ENCODE measurements at regions not wholly inside any gene's neighbourhood (a gene's known extent, or its start where the extent isn't known, plus 50 kb on each side); places are given as distances from the start of the nearest gene placed in this dataset.

GRCh38 chr4:175929441-175929840, 117.4 kb upstream of the GPM6A start:
- Histone ChIP-seq H3K9me3 (no peaks in the 10 kb centered on the region), H3F3A (replicated peaks; ENCODE audit: insufficient read depth) (no peaks in the 10 kb centered on the region), H3K4me3 (ENCODE audit: low read depth in 2 of 2, low read length in 1 of 2) (no peak overlapping the region), H3K9ac (no peak overlapping the region), H4K20me1 (ENCODE audit: insufficient read depth) (no peaks in the 10 kb centered on the region), H3K27me3 (ENCODE audit: insufficient read depth) (no peaks in the 10 kb centered on the region), H3K9me2 (no peaks in the 10 kb centered on the region; the same call in 1 of the 2 replicates), H2AFZ (ENCODE audit: low read depth) (no peak overlapping the region), H3K36me3 (replicated peaks in 1 of 2; ENCODE audit: control insufficient read depth in 1 of 2, insufficient read depth in 2 of 2, low read length in 1 of 2) (no peaks in the 10 kb centered on the region), H3K79me2 (ENCODE audit: insufficient read depth) (no peaks in the 10 kb centered on the region), H3K27ac (ENCODE audit: low read depth in 2 of 2, low read length in 1 of 2) (no peak overlapping the region), H3K4me2 (no peak overlapping the region), H3K4me1 (ENCODE audit: control insufficient read depth in 1 of 2, insufficient read depth in 2 of 2, low read depth in 1 of 2, low read length in 1 of 2) (no peaks in the 10 kb centered on the region)
- ChIA-PET POLR2A (no interaction called here), CTCF (no interaction called here)
- TF ChIP-seq ELF1 (IDR thresholded peaks at IDR 0.05): no peak
- TF ChIP-seq TAF1 (IDR thresholded peaks at IDR 0.05; ENCODE audit: borderline replicate concordance, low read depth, low read length): no peak
- no peak for TF ChIP-seq MEF2A (IDR thresholded peaks at IDR 0.05; ENCODE audit: borderline replicate concordance, low read depth)
- no peak for TF ChIP-seq USF1 (IDR thresholded peaks at IDR 0.05; ENCODE audit: borderline replicate concordance, low read depth)
- TF ChIP-seq SIN3A (IDR thresholded peaks at IDR 0.05; ENCODE audit: borderline replicate concordance, low read depth, low read length): no peak
- TF ChIP-seq FOXM1 (IDR thresholded peaks at IDR 0.05; ENCODE audit: low read depth): no peak
- TF ChIP-seq NFIC (IDR thresholded peaks at IDR 0.05; ENCODE audit: borderline replicate concordance): no peak
- no peak for TF ChIP-seq RAD21 (IDR thresholded peaks at IDR 0.05; ENCODE audit: low read length)
- TF ChIP-seq CTCF (IDR thresholded peaks at IDR 0.05): no peak
- TF ChIP-seq RFX5 (IDR thresholded peaks at IDR 0.05; ENCODE audit: low read length): no peak
- TF ChIP-seq JUND (IDR thresholded peaks at IDR 0.05): no peak
- no peak for TF ChIP-seq MAX (IDR thresholded peaks at IDR 0.05; ENCODE audit: low read depth)
- TF ChIP-seq GATA2 (CRISPR knock-in tag; IDR thresholded peaks at IDR 0.05): no peak
- TF ChIP-seq NRF1 (IDR thresholded peaks at IDR 0.05; ENCODE audit: low read depth, low read length): no peak
- no peak for TF ChIP-seq EP300 (IDR thresholded peaks at IDR 0.05; ENCODE audit: borderline replicate concordance in 1 of 2, low read depth in 1 of 2, low read length in 1 of 2)
- TF ChIP-seq MXI1 (IDR thresholded peaks at IDR 0.05; ENCODE audit: low read depth, low read length): no peak
- no peak for TF ChIP-seq PBX3 (IDR thresholded peaks at IDR 0.05)
- TF ChIP-seq REST (IDR thresholded peaks at IDR 0.05; ENCODE audit: low read depth, low read length): no peak
- 1% methylated on average over 3 of the region's 3 CpGs for WGBS (ENCODE audit: low lambda C conversion rate)
- no peak for DNase-seq

All from SK-N-SH (cell line).